ENCODE measurements at regions not wholly inside any gene's neighbourhood (a gene's known extent, or its start where the extent isn't known, plus 50 kb on each side); places are given as distances from the start of the nearest gene placed in this dataset.

DNA sequence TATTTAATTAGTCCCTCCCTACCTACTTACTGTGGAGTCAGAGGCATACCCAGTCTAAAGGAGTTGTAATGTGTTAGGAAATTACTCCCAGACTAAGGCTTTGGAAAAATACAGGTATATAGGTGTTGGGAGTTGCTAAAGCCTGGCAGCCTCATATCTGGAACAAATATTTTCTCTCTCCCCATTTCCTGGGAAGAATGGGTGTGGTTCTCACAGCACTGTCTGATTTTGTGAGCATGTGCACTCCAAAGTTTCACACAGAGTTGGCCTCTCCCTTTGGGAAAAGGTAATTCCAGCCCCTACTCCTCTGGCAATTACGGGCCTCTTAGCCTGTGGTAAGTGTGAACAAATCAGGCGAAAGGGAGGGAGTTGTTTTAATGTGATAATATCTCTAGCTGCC lies 187.0 kb downstream of the MID1IP1 start:
- Histone ChIP-seq H3K79me2 (ENCODE audit: control insufficient read depth, insufficient read depth, low read length, unreplicated experiment) (no peaks in the 10 kb centered on the region), H2AFZ (ENCODE audit: low read length, unreplicated experiment) (no peak overlapping the region), H3K4me3 (ENCODE audit: low read depth, low read length) (no peak overlapping the region), H3K27ac (ENCODE audit: low read depth, low read length) (no peak overlapping the region), H3K4me1 (ENCODE audit: control insufficient read depth, insufficient read depth, low read length, unreplicated experiment) (no peaks in the 10 kb centered on the region), H3K27me3 (ENCODE audit: insufficient read depth, low read length) (no peaks in the 10 kb centered on the region), H3K36me3 (ENCODE audit: insufficient read depth, low read length) (no peaks in the 10 kb centered on the region)

GRCh38 chrX:38989076-38989475 lies 187.8 kb downstream of the MID1IP1 start:
- no peak overlapping the region for H2AFZ ChIP-seq (ENCODE audit: low read length, unreplicated experiment)

GRCh38 chrX:38991656-38992440 lies 190.6 kb downstream of the MID1IP1 start:
- H3K4me3 ChIP-seq (ENCODE audit: low read depth, low read length), result no peak overlapping the region
- H3K27ac ChIP-seq (ENCODE audit: low read depth, low read length), result no peak overlapping the region
- H2AFZ ChIP-seq (ENCODE audit: low read length, unreplicated experiment), result no peak overlapping the region
- H3K79me2 ChIP-seq (ENCODE audit: control insufficient read depth, insufficient read depth, low read length, unreplicated experiment), result no peaks in the 10 kb centered on the region
- no peaks in the 10 kb centered on the region for H3K4me1 ChIP-seq (ENCODE audit: control insufficient read depth, insufficient read depth, low read length, unreplicated experiment)
- H3K36me3 ChIP-seq (ENCODE audit: insufficient read depth, low read length), result no peaks in the 10 kb centered on the region
- H3K27me3 ChIP-seq (ENCODE audit: insufficient read depth, low read length), result no peaks in the 10 kb centered on the region

More at GRCh38 chrX:38989076-38989475, 187.8 kb downstream of the MID1IP1 start:
- no peaks in the 10 kb centered on the region for H3K27me3 ChIP-seq (ENCODE audit: insufficient read depth, low read length)
- H3K79me2 ChIP-seq (ENCODE audit: control insufficient read depth, insufficient read depth, low read length, unreplicated experiment), result no peaks in the 10 kb centered on the region
- H3K27ac ChIP-seq (ENCODE audit: low read depth, low read length), result no peak overlapping the region
- H3K4me3 ChIP-seq (ENCODE audit: low read depth, low read length), result no peak overlapping the region
- H3K4me1 ChIP-seq (ENCODE audit: control insufficient read depth, insufficient read depth, low read length, unreplicated experiment), result no peaks in the 10 kb centered on the region
- no peaks in the 10 kb centered on the region for H3K36me3 ChIP-seq (ENCODE audit: insufficient read depth, low read length)

DNA sequence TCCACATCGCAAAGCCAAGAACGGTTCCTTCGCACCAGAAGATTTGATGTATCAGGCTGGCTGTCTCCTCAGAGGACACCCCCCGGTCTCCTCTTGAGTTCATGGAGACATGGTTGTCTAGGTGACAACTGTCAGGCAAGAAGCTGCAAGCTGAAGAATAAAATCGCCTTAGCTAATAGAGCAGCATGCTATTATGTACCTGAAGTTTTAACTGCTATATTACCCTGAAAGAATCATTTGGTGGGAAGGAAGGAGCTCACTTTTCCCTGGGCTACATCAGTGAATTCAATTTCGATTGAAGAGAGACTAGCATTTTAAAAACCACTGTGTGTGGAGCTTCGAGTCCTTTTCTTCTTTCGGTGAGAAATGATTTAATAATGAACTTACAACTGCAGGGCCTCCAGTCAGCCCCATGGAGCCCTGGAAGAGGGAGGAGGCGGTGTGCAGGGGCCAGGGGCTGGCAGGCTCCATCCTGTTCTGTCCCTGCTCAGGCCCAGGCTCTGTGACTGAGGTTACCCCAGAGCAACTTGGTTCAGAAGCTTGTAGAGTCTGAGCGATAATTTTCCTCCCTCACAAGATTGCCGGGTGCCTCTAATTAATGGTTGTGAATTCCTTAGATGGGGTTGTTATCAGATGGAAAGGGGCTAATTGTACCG lies 191.3 kb downstream of the MID1IP1 start:
- no peak overlapping the region for H3K27ac ChIP-seq (ENCODE audit: low read depth, low read length)
- no peaks in the 10 kb centered on the region for H3K27me3 ChIP-seq (ENCODE audit: insufficient read depth, low read length)
- no peak overlapping the region for H2AFZ ChIP-seq (ENCODE audit: low read length, unreplicated experiment)
- no peak overlapping the region for H3K4me3 ChIP-seq (ENCODE audit: low read depth, low read length)
- H3K4me1 ChIP-seq (ENCODE audit: control insufficient read depth, insufficient read depth, low read length, unreplicated experiment), result no peaks in the 10 kb centered on the region
- H3K79me2 ChIP-seq (ENCODE audit: control insufficient read depth, insufficient read depth, low read length, unreplicated experiment), result no peaks in the 10 kb centered on the region
- H3K36me3 ChIP-seq (ENCODE audit: insufficient read depth, low read length), result no peaks in the 10 kb centered on the region

GRCh38 chrX:38993500-38993899 lies 192.2 kb downstream of the MID1IP1 start:
- H3K36me3 ChIP-seq (ENCODE audit: insufficient read depth, low read length), result no peaks in the 10 kb centered on the region
- no peak overlapping the region for H3K4me3 ChIP-seq (ENCODE audit: low read depth, low read length)
- H3K79me2 ChIP-seq (ENCODE audit: control insufficient read depth, insufficient read depth, low read length, unreplicated experiment), result no peaks in the 10 kb centered on the region
- no peaks in the 10 kb centered on the region for H3K4me1 ChIP-seq (ENCODE audit: control insufficient read depth, insufficient read depth, low read length, unreplicated experiment)
- no peak overlapping the region for H2AFZ ChIP-seq (ENCODE audit: low read length, unreplicated experiment)
- H3K27me3 ChIP-seq (ENCODE audit: insufficient read depth, low read length), result no peaks in the 10 kb centered on the region
- H3K27ac ChIP-seq (ENCODE audit: low read depth, low read length), result no peak overlapping the region

DNA sequence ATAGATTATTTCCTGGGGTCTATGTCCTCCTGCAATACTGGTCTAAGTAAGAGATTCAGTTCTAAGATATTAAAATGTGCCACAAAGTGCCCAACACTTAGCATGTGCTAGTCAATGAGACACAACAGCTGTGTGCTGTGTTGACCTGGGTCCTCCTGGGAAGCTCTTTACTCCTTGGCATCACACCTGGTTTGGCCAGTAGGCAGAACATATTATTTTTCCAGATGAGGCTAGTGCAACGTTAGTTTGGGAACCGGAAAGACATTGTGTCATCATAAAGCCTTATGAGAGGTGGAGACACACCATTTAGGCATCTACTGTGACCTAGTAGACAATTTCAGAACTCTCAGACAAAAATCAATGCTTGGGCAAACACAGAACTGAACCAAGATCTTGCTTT lies 197.8 kb downstream of the MID1IP1 start:
- H3K4me3 ChIP-seq (ENCODE audit: low read depth, low read length), result no peak overlapping the region
- H3K79me2 ChIP-seq (ENCODE audit: control insufficient read depth, insufficient read depth, low read length, unreplicated experiment), result no peaks in the 10 kb centered on the region
- no peaks in the 10 kb centered on the region for H3K4me1 ChIP-seq (ENCODE audit: control insufficient read depth, insufficient read depth, low read length, unreplicated experiment)
- no peak overlapping the region for H2AFZ ChIP-seq (ENCODE audit: low read length, unreplicated experiment)
- no peaks in the 10 kb centered on the region for H3K27me3 ChIP-seq (ENCODE audit: insufficient read depth, low read length)
- H3K36me3 ChIP-seq (ENCODE audit: insufficient read depth, low read length), result no peaks in the 10 kb centered on the region
- no peak overlapping the region for H3K27ac ChIP-seq (ENCODE audit: low read depth, low read length)

DNA sequence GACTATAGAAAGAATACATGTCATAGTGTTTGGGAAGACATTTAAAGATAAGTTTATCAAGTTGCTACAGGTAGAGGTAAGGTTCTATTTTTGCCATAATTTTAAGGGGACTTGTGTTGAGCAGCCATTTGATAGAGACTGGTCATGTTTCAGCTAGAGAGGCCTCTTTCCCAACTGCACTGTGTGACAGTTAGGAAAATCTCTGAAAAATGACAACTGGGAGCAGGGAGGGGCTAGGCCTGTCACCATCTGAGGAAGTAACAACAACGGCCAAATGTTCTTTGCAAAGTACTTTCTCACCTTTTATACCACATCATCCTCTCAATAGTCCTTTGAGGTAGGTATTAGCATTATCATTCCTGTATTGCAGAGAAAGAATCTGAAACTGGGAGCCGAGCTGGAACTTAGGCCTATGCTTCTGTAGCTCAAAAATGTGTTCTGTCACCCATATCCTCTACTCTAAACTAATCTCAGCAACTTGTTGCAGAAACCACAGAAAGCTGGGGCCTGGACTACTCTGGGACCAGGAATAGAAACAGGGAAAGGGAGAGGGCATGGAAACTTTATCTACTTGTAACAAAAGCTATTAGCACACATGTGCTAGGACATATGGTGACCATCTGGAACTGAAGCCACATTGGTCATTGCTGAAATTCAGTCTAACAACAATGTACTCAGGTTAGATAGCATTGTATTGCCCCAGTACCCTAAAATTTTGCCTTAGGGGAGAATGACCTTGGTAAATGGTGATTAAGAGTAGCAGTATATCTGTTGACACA lies 198.9 kb downstream of the MID1IP1 start:
- H3K4me3 ChIP-seq (ENCODE audit: low read depth, low read length), result no peak overlapping the region
- H3K27ac ChIP-seq (ENCODE audit: low read depth, low read length), result no peak overlapping the region
- H2AFZ ChIP-seq (ENCODE audit: low read length, unreplicated experiment), result no peak overlapping the region
- H3K4me1 ChIP-seq (ENCODE audit: control insufficient read depth, insufficient read depth, low read length, unreplicated experiment), result no peaks in the 10 kb centered on the region
- no peaks in the 10 kb centered on the region for H3K79me2 ChIP-seq (ENCODE audit: control insufficient read depth, insufficient read depth, low read length, unreplicated experiment)
- no peaks in the 10 kb centered on the region for H3K36me3 ChIP-seq (ENCODE audit: insufficient read depth, low read length)
- no peaks in the 10 kb centered on the region for H3K27me3 ChIP-seq (ENCODE audit: insufficient read depth, low read length)

- Histone ChIP-seq H3K27me3 (ENCODE audit: insufficient read depth, low read length) (no peaks in the 10 kb centered on the region), H3K27ac (ENCODE audit: low read depth, low read length) (no peak overlapping the region), H3K4me1 (ENCODE audit: control insufficient read depth, insufficient read depth, low read length, unreplicated experiment) (no peaks in the 10 kb centered on the region), H3K79me2 (ENCODE audit: control insufficient read depth, insufficient read depth, low read length, unreplicated experiment) (no peaks in the 10 kb centered on the region), H3K4me3 (ENCODE audit: low read depth, low read length) (no peak overlapping the region), H2AFZ (ENCODE audit: low read length, unreplicated experiment) (no peak overlapping the region), H3K36me3 (ENCODE audit: insufficient read depth, low read length) (no peaks in the 10 kb centered on the region)
Measured at GRCh38 chrX:39000802-39001201, 199.5 kb downstream of the MID1IP1 start.

- no peak overlapping the region for H3K27ac ChIP-seq (ENCODE audit: low read depth, low read length)
- no peaks in the 10 kb centered on the region for H3K27me3 ChIP-seq (ENCODE audit: insufficient read depth, low read length)
- H3K4me3 ChIP-seq (ENCODE audit: low read depth, low read length), result no peak overlapping the region
- no peak overlapping the region for H2AFZ ChIP-seq (ENCODE audit: low read length, unreplicated experiment)
- H3K4me1 ChIP-seq (ENCODE audit: control insufficient read depth, insufficient read depth, low read length, unreplicated experiment), result no peaks in the 10 kb centered on the region
- H3K79me2 ChIP-seq (ENCODE audit: control insufficient read depth, insufficient read depth, low read length, unreplicated experiment), result no peaks in the 10 kb centered on the region
- no peaks in the 10 kb centered on the region for H3K36me3 ChIP-seq (ENCODE audit: insufficient read depth, low read length)
Measured at GRCh38 chrX:39002466-39002865, 201.2 kb downstream of the MID1IP1 start.

DNA sequence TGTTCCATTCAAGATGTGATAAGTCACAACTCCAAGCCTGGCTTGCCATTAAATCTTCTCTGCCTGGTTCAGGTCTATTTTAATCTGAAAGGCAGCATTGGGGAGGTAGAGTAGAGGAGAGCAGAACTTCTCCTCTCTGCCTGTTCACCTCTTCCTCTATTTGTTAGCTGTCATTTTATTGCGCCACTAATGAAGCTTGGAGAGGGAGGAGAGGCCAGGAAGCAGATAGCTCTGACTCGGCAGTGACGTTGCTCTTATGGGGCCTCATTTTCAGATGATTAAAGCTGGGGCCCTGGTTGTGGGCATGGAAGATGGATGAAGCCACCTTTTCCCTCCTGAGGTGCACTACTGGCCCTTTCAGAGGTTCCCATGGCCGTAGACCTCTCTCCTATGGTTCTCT lies 207.3 kb downstream of the MID1IP1 start:
- peaks cover 9% of the 10 kb centered on the region for H3K4me1 ChIP-seq (ENCODE audit: control insufficient read depth, insufficient read depth, low read length, unreplicated experiment)
- no peaks in the 10 kb centered on the region for H3K36me3 ChIP-seq (ENCODE audit: insufficient read depth, low read length)
- no peaks in the 10 kb centered on the region for H3K79me2 ChIP-seq (ENCODE audit: control insufficient read depth, insufficient read depth, low read length, unreplicated experiment)
- H2AFZ ChIP-seq (ENCODE audit: low read length, unreplicated experiment), result no peak overlapping the region
- H3K4me3 ChIP-seq (ENCODE audit: low read depth, low read length), result no peak overlapping the region
- H3K27ac ChIP-seq (ENCODE audit: low read depth, low read length), result no peak overlapping the region
- no peaks in the 10 kb centered on the region for H3K27me3 ChIP-seq (ENCODE audit: insufficient read depth, low read length)
